NCI-H774 (cell line): ENCODE measurements at regions not wholly inside any gene's neighbourhood (a gene's known extent, or its start where the extent isn't known, plus 50 kb on each side); places are given as distances from the start of the nearest gene placed in this dataset.
A peak's percentile ranks its signal among the peaks of the same experiment; 100 is the strongest.

Source experiments
- DNase-seq: peaks from one replicate; lab custom pipeline; 2025; lab: John Stamatoyannopoulos, UW

GRCh38 chr2:42933824-42934254 is 141.5 kb upstream of the HAAO start:
- DNase-seq = no peak

DNA sequence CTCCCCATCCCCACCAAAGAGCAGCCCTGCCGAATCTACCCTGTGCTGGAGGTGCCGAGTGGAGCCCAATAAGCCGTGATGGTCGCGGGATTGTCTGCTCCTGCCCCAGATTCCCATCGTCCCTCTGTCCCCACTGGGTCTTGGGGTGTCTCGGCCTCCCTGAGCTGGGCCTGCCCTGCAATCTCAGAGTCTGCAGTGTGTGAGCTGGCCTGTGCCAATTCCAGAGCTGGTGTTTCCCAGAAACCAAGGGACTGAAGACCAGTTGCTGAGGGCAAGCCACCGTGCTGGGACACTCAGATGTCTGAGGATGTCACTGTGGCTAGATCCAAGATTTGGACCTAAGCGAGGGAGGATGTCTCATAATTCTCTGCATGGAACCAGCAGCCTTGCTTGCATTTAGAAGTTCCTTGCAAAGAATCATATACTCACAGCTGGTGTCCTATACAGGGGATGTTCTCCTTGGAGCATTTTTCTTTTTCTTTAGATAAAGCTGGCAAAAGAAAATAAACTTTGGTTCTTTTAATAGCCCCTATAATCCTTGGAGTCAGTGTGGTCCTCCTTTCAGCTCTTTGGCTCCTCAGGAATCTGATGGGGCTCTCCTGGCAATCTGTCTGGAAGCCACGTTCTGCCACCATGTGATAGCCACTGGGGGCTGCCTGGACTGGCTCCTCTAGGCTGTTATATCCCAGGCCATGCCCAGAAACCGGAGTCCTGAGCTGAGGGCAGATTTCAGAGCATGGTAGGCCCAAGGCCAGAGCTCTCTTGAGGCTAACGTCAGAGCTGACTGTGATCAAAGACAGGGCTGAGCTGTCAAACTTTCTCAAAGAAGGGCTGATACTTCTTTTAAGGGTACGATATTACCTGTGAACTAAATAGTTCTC is 140.1 kb upstream of the HAAO start:
- no peak for DNase-seq

- no peak for DNase-seq
Observed at GRCh38 chr2:42931818-42932195, 139.4 kb upstream of the HAAO start.

- DNase-seq = no peak
Observed at GRCh38 chr2:42931146-42931817, 138.9 kb upstream of the HAAO start.

DNA sequence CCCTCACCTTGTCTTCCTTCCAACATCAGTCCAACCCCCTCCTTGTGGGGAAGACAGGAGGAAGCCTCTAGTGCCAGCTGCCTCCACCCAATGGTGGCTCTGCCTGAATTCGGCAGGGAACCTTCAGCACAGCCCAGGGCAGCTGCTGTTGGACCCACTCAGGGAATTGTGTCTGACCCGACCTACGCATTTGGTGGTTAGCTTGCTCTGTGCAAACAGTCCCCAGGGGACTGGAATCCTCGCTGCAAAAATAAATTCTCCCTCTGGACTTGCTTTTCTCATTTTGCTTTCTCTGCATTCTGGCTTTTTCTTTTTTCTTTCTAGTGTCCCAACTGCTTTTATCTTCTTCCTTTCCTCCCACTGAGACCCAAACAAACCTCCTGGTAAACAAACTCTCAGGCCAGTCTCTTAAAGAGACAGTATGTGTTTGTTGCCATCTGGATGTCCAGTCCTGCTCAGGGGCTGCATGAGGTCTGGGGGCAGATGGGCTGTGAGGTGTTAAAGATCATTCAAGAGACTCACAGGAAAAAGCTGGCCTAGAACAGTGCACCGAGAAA is 137.7 kb upstream of the HAAO start:
- no peak for DNase-seq

- no peak for DNase-seq
Observed at GRCh38 chr2:42929546-42930024, 137.2 kb upstream of the HAAO start.

- no peak for DNase-seq
Observed at GRCh38 chr2:42928692-42929545, 136.5 kb upstream of the HAAO start.

DNA sequence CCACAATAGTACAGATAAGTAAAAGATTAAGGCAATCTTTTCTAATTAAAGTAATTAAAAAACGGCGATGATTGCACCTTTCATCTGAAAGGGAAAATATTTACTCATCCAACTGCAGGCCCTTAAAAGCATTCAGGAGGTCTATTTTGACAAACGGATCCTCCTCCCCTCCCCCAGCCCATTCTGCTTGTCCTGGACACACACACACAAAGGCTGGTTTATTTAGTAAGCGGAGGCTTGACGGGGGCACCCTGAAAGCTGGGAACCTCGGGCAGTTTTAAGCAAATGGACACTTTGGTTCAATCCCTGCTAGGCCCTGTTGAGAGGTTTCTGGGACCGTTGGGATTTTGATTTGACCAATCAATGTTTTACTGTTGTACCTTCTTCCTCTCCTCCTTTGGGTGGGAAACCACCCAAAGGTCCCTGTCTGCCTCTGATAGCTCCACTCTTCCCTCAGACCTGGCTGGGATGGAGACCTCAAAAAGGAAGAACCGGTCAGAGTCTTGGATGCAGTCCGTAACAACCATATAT is 135.8 kb upstream of the HAAO start:
- peak; percentile 73 for DNase-seq

DNA sequence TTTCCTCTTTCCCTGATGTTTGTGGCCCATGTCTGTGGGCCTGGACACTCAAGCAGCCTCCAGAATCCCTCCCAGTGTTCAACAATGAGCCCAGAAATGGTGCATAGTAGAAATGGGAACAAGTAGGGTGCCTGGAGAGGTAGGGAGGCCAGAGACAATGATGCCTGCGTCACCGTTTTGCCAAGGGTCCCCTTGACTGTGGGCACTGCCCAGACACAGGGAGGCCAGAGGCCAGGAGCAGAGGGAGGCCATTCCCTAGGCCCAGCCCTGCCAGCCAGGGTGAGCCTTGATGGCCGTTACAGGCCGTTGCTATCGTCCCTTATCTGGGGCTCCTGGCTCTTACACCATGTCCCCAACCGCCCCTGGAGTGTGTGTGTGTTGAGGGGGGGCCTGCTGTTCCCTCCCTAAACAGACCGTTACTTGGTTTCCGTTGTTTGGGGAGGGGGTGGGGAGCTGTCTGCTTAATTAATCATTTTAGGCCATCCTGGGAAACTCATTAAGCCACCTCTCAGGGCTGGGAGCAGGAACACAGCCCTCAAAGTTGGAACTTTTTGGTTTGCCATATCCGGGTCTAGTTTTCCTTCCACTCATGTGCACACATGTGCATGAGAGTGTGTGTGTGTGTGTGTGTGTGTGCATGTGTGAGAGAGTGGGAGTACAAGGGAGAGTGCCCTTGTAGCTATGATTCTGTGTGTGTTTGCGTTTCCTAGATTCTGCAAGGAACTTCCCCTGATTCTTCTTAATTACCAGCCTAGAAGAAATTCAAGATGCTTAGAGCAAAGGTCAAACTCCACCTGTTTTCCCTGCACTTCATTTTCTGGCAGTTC is 135.2 kb upstream of the HAAO start:
- DNase-seq = peak; percentile 73

GRCh38 chr2:42926434-42927333 is 134.3 kb upstream of the HAAO start:
- peak; percentile 73 for DNase-seq

GRCh38 chr2:42925742-42926433 is 133.5 kb upstream of the HAAO start:
- DNase-seq = peak; percentile 66

- DNase-seq = no peak
Observed at GRCh38 chr2:42924418-42924886, 132.1 kb upstream of the HAAO start.

- DNase-seq = no peak
Observed at GRCh38 chr2:42923580-42924417, 131.4 kb upstream of the HAAO start.

DNA sequence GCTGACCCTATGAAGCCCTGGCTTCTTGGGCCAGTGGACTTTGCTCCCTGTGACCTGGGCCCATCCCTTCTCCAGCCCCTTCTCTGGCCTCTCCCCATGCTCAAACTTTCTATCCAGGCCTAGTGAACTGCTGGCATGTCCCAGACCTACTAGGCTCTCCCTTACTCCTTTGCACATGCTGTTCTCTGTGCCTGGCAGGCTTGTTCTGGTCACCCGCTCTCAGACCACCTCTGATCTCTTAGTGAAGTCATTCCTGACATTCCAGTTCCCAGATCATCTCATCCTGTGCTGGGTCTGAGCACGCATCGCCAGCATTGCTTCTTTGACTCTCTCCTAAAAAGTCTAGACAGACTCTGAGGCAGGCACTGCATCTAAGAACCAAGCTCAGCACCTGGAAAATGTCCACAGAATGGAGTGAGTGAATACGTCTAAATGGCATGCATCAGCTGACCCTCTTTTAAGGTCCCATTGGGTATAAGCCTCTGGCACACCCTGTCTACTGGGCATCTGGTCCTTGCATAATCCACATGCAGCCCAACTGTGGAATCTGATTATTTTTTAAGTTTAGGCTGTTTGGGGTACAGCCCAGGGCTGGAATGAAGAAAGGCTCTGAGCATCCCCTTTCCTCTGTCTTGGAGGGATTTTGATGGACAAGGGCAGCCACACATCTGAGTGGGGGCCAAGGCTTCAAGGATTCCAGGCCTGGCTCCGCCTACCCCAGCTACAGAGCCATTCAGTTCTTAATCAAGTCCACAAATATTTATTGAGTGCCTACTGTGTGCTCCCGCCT is 130.6 kb upstream of the HAAO start:
- DNase-seq = no peak

DNA sequence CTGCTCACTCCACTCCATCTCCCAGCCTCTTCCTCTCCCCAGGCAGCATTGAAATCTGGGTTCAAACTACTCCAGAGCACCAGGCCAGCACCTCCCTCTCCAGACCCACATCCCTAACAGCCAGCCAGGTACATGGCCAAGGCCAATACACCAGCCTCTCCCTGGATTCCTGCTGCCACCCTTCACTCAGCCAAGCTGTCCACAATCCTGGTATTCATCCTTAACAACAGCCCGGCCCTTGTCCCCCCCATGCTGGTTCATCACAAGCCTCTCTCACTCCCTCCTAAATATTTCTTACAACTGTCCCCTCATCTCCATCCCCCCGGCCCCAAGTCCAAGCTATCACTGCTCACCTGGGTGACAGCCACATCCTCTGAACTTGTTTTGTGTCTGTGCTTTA is 129.9 kb upstream of the HAAO start:
- no peak for DNase-seq

DNA sequence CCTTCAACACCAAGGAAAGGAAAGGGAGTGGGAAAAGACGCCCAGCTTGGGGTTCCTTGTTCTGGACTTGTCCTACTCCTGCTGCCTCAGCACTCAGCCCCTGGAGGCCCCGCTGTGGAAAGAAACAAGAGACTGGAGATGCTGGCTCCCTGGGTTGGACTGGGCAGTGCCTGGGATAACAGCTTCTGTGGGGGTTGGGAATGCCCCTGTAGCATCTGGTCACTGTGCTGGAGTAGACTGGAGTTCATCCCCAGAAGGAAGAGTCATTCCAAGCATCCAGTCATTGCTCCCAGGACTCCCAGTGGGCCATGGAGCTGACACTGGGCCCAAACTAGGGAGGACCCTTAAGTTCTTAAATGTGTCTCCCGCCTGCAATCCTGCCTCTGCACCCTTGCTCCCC is 129.3 kb upstream of the HAAO start:
- no peak for DNase-seq

DNA sequence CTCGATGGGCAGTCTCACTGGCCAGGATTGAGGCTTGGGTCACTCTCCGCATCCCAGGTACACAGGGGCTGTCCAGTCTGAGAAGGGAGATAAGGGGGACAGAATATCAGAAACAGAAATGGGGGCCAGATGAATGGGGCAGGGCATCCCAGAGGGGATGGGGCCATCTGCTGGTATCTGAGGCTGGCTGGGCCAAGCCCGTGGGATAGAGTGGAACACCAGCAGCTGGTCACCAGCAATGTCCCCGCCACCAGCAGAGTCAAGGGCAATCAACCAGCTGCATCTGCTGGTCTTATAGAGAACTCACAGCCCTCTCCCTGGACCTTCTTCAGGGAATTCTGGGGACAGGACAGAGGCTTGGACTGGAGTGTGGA is 128.8 kb upstream of the HAAO start:
- DNase-seq = no peak
